Endothelial cell of umbilical vein (primary cell): ENCODE measurements at regions not wholly inside any gene's neighbourhood (a gene's known extent, or its start where the extent isn't known, plus 50 kb on each side); places are given as distances from the start of the nearest gene placed in this dataset.

Experiments
- EZH2 ChIP-seq: IDR thresholded peaks from 2 replicates; pipeline ENCODE4 v1.6.1; 2012; ENCODE audit warnings: borderline replicate concordance, low read depth, mild to moderate bottlenecking, moderate library complexity, low read length, inconsistent platforms; ENCODE audit not compliant: severe bottlenecking
- FOS ChIP-seq: IDR thresholded peaks from 2 replicates; pipeline ENCODE4 v1.6.1; 2011; ENCODE audit warnings: mild to moderate bottlenecking, low read length, moderate library complexity, borderline replicate concordance; ENCODE audit not compliant: insufficient read depth
- GATA2 ChIP-seq: IDR thresholded peaks from 2 replicates; pipeline ENCODE4 v1.7.0; 2011; ENCODE audit warnings: low read depth, mild to moderate bottlenecking, moderate library complexity, mixed read lengths, low read length; ENCODE audit not compliant: insufficient read length, insufficient read depth
- JUN ChIP-seq: IDR thresholded peaks from 2 replicates; pipeline ENCODE4 v1.6.1; 2011; ENCODE audit warnings: borderline replicate concordance, low read depth; ENCODE audit not compliant: insufficient read length, insufficient read depth
- MYC ChIP-seq: IDR thresholded peaks from one replicate; pipeline ENCODE4 v1.6.1; 2011; ENCODE audit warnings: mild to moderate bottlenecking, low read depth, low read length
- POLR2A ChIP-seq: IDR thresholded peaks from 2 replicates; pipeline ENCODE4 v1.6.1; 2012; ENCODE audit warnings: low read depth, mild to moderate bottlenecking, control low read depth, low read length
- POLR2AphosphoS5 ChIP-seq: IDR thresholded peaks from 2 replicates; pipeline ENCODE4 v1.6.1; 2012; ENCODE audit warnings: low read depth, mild to moderate bottlenecking, control low read depth, low read length, moderate library complexity; ENCODE audit not compliant: insufficient read depth
- TF ChIP-seq, protein P1 (sequence below), 2 donors: IDR thresholded peaks; 1 replicate in 1 of 2; 2 replicates in 1 of 2; pipeline ENCODE4 v1.5.1; 2011; ENCODE audit warnings: low read length in 2 of 2, mild to moderate bottlenecking in 2 of 2, moderate library complexity in 2 of 2, control low read depth in 1 of 2, inconsistent platforms in 1 of 2, low read depth in 1 of 2; ENCODE audit not compliant: insufficient read depth in 1 of 2; ENCODE audit errors: extremely low read depth in 1 of 2
- TF ChIP-seq, protein P2 (sequence below): IDR thresholded peaks from 2 replicates; pipeline ENCODE4 v1.6.1; 2011; ENCODE audit not compliant: insufficient read depth, insufficient read length

DNA sequence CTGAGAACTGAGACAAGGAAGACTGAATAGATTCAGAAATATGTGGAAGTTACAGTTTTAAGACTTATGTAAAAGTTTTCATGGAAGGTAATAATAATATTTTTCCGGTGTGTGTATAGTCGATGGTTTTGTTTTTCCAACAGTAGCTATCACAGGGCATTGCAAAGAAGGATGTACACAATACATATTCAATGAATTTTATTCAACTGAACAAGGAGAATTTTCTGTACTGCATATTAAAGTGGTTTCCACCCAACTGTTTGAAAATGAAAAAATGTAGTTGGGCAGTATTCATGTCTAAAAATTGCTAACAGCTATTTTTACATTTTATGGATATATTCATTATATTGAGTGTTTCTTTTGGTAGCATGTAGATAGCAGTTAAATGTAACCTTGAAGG, 350.3 kb upstream of the ATP10A start:
- TF ChIP-seq POLR2AphosphoS5 (no peak), EZH2 (no peak), POLR2A (no peak), MYC (no peak), JUN (no peak), GATA2 (no peak), FOS (no peak)
- TF ChIP-seq, protein P1, sequence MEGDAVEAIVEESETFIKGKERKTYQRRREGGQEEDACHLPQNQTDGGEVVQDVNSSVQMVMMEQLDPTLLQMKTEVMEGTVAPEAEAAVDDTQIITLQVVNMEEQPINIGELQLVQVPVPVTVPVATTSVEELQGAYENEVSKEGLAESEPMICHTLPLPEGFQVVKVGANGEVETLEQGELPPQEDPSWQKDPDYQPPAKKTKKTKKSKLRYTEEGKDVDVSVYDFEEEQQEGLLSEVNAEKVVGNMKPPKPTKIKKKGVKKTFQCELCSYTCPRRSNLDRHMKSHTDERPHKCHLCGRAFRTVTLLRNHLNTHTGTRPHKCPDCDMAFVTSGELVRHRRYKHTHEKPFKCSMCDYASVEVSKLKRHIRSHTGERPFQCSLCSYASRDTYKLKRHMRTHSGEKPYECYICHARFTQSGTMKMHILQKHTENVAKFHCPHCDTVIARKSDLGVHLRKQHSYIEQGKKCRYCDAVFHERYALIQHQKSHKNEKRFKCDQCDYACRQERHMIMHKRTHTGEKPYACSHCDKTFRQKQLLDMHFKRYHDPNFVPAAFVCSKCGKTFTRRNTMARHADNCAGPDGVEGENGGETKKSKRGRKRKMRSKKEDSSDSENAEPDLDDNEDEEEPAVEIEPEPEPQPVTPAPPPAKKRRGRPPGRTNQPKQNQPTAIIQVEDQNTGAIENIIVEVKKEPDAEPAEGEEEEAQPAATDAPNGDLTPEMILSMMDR (IDR thresholded peaks at IDR 0.05; ENCODE audit: extremely low read depth in 1 of 2, insufficient read depth in 1 of 2, low read depth in 1 of 2, low read length in 2 of 2): no peak
- TF ChIP-seq, protein P2, sequence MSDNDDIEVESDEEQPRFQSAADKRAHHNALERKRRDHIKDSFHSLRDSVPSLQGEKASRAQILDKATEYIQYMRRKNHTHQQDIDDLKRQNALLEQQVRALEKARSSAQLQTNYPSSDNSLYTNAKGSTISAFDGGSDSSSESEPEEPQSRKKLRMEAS: no peak
